Epidermal melanocyte (primary cell): ENCODE measurements at regions not wholly inside any gene's neighbourhood (a gene's known extent, or its start where the extent isn't known, plus 50 kb on each side); places are given as distances from the start of the nearest gene placed in this dataset.
"Not testable (repeated sequence)": the region's sequence is repeated elsewhere in the genome, so short reads cannot be mapped to it uniquely, and the experiment has no call there.

Experiments used
- DNase-seq: peaks from one replicate; pipeline ENCODE4 v3.0.0; 2011; ENCODE audit warnings: low spot score; ENCODE audit not compliant: insufficient read length

DNA sequence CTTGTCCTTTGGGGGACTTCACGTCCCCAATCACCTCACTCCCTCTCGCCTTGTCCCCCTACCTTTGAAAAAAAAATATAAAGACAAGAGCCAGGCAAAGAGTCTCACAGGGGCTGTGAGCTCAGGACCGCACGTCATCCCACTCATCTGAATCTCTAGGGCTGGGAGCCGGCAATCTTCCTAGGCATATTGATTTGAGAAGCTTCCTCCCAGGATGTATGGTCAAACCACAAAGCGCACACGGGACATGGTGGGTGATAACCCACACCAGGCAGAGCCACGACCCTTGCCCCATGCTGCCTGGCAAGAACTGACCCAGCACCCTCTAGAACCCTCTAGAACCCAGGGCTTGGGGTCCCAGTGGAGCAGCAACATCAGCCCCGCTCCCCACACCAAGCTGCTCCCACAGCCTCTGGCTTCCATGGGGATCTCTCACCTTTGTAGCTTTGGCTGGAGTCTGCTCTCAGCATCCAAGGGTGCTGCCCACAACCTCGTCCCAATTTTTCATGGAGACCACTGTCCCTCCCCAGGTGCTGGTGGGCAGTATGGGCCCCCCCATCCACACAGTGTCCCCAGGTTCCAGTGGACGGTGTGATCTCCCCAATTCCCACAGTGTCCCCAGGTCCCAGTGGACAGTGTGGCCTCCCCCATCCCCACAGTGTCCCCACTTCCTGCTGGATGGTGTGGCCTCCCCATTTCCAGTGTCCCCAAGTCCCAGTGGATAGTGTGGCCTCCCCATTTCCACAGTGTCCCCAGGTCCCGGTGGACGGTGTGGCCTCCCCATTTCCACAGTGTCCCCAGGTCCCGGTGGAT is 85.2 kb upstream of the FGF3 start:
- DNase-seq: no peak

DNA sequence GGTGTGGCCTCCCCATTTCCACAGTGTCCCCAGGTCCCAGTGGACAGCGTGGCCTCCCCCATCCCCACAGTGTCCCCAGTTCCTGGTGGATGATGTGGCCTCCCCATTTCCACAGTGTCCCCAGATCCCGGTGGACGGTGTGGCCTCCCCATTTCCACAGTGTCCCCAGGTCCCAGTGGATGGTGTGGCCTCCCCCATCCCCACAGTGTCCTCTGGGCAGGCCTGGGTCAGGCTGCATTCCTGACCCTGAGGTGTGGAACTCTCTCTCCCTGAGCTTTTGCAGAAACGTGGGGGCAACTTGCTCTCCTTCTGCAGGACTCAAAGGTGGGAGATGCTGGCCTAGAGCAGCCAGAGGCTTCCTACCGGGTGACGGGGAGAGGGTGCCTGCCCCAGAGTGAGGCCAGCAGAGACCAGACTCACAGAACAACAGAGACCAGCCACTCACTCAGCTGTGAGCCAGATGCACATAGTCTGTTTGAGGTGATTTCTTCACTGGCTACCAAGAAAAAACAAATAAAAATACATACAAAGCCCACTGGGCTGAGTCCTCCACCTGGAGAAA is 85.8 kb upstream of the FGF3 start:
- no peak for DNase-seq

DNA sequence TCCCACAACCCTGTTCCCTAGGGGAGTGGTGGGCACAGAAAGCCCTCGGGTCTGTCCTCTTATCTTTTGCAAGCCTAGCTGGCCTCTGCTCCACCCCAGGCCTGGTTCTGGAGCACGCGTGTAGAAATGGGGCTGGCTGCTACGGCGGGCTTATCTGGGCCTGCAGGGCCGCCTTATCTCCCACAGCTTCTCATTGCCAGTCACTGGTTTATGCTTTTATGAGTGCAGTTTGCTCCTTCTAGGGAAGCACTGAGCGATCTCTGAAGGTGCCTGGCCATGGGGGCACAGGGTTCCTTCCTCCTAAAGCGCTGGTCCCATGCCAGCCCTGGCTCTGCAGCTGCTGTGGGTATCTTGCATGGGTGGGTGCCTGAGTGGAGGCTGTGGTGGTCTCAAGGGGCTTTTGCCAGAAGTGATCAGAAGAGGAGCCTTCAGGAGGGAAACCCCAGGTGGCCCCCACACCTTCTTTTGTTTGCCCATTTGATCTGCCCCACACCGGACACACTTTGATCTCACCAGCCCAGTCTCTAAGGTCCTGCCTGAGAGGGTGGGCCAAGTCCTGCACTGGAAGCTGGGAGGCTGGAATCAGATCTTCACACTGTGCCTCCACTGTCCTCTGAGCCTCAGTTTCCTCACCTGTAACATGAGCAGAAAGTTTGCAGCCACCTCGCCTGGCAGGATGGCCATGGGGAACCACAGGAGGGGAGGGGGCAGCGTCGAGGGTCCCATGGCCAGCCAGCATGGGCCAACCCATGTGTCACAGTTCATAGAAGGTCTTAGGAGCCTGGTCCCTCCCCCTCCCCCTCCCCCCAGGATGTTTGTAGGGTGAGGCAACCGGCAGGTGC is 86.6 kb upstream of the FGF3 start:
- no peak for DNase-seq

DNA sequence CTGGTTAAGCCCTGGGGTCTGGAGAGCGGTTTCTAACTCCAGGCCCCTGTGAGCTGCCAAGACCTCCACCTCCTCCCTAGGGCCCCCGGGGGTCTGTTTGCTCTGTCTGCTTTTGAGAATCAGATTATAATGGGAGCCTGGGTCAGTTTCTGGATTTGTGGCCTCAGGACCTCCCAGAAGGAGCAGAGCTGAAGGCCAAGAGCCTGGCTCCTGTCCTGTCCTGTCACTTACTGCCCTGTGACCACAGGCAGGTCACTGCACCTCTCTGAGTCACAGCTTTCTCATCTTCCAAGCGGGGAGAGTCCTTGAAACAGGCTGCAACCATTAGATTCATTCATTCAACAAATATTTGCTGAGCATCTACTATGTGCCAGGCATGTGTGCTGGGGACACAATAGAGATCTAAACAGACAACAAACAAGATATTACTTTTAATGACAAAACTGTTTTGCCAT is 87.3 kb upstream of the FGF3 start:
- no peak for DNase-seq

DNA sequence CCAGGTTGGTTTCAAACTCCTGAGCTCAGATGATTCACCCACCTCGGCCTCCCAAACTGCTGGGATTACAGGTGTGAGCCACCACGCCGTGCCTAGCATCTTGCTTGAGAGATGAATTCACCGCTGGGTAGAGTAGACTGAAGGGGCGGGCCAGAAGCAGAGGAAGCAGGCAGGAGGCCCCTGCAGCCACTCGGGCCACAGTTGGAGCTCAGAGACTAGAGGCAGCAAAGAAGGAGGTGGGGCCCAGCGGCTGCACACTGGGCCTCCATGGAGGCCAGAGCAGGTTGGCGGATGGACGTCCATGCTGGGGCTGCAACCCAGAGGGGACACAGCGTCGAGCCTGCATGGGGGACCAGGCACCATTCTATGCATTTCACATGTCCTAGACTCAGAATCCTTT is 88.4 kb upstream of the FGF3 start:
- DNase-seq: no peak

DNA sequence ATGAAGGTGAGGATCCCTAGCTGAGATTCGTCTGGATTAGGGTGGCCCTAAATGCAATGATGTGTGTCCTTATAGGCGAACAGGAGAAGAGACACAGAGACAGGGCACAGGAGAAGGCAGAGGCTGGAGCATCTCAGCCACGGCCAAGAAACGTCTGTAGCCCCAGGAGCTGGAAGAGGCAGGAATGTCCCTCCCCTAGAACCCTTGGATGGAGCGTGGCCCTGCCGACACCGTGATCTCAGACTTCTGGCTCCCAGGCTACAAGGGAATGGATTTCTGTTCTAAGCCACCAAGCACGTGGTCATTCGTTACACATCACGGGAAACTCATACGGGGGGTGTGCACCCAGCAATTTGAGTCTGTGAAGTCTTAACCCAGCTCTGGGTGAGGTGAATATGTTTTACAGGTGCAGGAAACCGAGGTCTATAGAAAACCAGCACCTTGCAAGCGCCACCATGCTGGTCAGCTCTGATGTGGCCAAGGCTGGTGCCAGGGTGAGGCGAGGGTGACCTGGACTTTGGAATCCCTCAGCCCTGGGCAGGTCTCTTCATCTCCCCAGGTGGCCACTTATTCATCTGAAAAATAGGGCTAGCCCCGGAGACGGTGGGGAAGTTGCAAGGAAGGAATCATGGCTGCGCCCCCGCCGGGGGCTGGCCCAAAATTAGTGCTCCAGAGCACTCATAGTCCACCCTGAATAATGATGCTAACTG is 89.5 kb upstream of the FGF3 start:
- no peak for DNase-seq

DNA sequence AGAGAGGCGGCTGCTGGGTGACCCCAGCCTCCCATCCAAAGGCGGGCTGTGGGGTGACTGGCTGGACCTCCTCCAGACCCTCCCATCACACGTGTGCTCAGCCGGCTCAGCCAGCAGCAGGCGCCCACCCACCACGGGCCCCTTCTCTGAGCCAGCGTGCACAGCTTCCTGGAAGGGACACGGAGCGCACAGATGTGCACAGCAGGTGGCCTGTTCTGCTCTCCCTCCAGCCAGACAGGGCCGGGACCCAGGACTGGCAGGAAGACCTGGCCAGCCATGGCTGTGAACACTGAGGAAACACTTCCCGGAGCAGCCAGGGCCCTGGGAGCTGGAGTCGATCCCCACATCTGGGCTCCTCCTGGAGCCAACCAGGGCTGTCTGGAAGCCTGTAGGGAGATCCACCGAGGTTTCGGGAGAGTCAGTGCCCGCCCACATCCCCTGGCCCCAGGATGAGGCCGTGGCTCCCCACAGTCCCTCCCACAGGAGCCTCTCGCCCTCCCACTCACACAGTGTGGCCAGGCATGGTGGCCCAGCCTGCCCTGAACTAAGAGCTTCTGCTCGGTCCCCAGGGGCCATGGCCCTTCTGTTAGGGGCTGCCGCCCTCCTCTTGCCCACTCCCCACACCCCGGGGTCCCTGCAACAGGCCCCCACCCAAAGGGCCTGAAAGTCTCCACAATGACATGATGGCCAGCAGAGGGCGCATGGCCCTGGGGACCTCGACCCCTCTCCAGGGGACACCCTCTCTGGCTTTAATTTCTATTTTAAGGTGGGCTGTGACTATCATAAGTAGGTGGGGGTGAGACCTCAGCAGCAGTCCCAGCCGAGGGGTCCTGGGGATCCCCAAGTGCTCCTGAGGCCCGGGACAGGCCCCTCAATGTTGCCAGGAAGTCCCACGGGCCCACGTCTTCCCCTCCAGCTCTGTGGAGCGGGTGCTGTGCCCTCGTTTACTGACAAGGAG is 90.6 kb upstream of the FGF3 start:
- DNase-seq: no peak

DNA sequence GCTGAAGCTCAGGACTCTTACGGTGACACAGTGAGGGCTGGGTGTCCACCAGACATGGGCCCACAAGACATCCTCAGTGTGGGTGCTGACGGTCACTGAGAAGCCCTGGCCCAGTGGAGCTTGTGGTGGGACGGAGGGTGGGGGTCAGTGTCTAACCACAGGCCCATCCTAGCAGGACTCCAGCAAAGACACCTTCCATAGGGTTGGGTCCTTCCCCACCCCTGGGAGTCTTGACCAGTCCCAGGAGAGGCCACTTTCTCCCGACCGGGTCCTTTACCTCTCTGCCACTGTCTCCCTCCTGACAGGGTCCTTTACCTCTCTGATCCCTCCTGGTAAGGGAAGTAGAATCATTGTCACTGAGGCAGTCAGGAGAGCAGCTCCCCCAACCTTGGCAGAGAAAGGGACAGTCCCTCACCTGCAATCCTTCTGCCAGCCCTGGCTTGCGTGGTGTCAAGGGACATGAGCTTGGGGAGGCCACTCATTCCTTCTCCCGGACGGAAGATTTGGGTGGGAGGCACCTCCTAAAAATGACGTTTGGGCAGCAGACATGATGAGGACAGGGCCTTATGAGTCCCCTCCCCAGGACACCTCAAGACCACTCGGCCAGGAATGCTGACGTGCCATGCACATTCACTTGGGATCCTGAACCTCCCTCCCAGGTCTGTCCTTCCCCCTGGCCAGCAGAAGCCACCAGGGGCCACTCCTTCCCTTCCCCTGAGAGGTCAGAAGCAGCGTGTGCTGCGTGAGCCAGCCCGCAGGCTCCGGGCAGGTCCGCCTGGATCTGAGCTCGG is 91.5 kb upstream of the FGF3 start:
- DNase-seq: no peak

DNA sequence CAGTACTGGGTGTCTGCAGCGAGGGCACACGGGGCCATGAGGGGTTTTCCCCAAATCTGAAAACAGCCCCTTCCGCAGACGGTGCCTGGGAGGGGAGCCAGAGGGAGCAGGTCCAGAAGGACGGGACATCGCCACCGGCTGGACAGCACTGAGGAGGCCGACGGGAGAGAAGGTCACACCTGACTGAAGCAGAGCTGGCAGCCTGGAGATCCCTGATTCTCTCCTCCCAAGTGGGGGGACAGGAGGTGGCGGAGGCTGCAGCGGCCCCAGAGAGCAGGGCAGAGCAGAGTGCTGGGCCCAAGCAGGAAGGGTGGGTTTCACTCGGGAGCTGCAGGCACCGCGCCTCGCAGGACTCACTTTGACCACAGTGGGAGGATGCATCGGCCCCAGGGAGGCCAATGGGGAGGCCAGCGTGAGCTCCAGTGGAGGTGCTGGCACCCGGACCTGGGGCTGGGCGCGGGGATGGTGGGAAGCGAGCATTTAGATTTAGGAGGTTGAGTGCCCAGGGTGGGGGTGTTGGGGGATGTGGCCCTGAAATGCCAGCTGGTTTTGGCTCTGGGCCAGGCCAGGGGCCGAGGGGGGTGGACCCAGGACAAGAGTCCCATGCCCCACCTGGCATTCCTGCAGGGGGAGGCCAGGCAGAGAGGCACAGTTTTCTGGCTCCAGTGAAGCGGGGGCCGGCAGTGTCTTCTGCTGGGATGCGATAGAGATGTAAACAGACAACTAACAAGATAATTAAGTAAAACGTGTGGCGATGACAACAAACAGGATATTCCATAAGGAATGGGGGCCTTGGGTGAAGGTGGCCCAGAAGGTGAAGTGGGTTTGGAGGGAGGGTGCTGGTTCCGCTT is 92.3 kb upstream of the FGF3 start:
- no peak for DNase-seq

DNA sequence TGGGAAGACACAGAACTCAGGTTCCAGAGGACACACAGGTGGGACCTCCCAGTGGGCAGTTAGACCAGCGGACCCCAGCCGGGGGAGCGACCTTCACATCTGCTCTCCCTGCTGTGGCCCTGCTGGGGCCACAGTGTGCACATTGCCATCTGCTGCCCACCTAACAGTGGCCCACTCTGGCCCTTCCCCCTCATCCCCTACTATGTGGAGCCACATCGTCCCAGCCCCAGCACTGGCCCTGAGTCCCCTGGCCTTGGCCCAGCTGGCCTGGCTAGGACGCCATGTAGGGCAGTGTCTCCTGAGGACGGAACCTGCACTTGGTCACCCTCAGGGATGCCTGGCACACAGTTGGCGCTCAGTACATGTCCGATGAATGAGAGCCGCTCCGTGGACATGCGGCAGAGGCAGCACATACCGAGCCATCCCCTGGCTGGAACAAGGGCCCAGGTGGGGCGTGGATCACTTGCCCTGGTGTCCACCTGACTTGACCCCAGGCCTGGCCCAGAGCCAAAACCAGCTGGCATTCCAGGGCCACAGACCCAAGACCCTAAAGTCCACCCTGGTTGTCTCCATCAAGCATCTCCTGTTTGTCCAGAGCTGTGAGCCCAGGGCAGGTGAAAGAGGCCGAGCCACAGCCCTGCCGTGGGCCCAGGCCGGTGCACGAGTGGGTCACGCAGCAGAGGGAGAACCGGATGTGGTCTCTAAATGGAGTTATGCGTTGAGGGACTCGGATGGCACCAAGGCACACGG is 93.1 kb upstream of the FGF3 start:
- no peak for DNase-seq

DNA sequence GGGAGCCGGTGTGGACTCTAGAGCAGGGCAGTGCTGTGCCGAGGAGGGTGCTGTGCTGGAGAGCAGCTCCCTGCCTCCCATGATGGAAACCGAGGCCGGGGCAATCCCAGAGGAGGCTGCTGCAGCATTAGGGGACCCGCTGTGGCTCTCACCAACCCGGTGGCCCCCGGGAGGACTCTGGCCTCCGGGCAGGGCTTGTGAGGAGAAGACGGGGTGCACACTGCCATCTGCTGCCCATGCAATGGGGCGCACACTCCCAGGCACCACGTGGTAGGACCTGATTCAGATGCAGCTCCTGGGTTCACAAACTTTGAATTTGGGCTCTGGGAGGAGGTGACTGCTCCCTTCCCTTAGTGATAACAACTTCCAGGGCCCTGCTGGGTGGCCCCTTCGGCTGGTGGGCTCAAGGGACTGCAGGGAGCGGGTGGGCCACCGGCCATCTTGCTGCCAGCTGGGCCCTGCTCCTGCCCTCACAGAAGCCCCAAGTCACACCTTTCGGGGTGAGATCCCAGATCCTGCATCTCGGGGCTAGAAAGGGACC is 93.8 kb upstream of the FGF3 start:
- no peak for DNase-seq

DNA sequence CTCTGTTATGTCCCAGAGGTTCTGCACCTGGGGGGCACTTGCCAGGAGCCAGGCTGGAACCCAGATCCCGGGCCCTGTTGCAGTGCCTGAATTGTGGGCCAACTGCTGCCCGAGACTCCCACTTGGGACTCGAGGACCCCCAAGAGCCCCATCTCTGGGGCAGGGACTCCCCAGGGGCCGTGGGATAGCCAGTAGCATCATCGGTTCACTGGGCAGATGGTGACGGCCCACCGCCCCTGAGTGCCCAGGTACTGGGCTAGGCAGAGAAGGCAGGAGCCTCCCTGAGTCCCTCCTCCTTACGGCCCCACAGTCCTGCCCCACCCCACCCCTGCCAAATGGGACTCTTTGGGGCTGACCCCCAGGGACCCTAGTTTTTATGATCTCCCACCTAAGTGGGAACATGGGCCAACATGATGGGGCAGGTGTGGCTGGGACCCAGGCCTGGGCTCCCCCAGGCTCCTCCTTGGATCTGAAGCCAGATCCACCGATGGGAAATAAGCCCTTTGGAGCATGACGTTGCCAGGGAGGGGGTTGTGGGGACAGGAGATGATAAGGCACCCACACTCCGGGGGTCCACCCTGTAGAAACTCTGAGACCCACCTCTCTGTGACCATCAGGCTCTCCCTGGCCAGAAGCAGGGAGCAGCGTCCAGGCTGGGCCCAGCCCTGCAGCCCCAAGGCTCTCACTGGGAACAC is 94.5 kb upstream of the FGF3 start:
- DNase-seq: no peak

DNA sequence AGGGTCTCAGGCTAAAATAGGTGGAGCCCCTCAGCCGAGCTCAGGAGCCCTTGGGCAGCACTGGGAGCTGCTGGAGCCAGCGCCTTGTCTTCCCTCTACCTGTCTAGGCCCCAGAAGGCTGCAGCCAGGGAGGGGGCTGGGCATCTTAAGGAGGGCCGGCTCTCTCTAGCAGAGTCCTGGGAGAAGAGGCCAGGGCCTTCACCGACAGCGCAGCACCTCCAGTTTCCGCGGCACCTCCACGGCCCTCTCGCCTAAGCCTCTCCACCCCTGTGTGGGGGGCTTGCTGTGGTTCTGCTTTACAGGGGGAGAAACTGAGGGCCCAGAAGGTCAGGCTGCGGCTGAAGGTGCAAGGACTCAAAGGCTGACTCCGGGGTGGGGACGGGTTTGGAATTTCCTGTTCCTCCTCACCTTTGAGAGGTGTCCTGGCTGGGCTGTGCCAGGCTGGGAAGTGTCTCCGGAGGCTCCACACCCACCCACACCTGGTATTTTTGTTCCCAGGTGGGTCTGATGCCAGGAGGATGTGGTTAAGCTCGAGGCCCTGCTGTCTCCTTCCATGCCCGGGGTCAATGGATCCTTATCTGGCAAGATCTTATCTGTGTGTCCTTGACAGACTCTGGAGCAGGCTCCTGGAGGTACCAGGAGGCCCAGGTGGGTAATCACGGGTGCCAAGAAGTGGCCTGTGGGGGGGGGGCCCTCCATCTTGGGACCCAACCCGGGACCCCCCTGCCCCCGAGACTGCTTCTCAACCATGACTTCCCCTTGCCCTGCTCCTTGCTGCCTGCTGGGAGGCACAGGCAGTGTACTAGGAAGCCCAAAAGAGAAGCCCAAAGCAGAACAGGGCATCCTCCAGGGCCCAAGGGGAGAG is 95.3 kb upstream of the FGF3 start:
- DNase-seq: no peak

DNA sequence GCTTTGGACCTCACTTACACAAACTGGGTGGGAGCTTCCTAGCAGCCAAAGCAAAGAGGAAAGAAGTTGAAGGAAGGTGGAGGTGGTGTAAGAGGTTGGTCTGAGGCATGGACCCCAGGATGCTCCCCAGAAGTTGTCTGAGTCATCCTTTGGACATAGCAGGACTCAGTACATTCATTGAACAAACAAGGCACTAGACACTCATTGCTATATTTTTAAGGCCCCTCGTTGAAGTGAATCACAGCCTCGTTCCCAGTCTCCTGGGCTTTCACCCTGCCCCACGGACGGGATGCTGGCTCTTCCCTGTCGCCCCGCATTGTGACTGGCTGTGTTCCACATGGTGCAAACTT is 95.9 kb upstream of the FGF3 start:
- DNase-seq: no peak

DNA sequence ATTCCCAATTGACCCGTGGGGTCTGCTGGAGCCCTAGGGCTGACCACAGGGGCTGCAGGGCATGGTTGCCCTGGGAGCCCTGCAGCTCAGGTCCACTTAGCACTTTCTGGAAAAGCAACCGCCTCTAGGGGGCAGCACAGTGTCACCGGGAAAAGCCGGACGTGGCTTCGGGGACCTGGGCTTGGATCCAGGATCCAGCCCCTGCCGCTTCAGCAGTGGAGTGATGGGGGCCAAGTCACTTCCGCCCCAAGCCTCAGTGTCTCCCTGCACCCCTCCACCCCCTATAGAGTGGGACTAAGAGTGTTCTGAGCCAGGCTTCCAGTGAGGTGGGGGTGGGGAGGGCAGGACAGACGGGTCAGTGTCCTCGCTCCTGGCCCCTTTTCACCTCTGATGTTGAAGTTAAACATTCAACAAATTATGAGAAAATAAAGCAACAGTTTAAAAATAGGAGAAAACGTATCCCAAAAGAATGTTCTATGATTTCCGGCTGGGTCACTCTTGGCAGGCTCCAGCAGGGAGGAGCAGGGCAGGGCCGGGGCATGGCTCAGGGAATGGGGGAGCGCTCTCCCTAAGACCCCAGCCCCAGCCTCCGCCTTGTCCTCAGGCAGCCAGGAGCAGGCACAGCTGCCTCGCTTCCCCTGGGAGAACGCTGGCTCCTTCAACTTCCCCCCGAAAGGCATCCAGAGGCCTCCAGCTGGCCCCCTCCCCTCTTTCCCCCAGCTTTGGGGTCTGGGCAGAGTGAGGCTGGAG is 96.5 kb upstream of the FGF3 start:
- DNase-seq: peak; percentile 55

DNA sequence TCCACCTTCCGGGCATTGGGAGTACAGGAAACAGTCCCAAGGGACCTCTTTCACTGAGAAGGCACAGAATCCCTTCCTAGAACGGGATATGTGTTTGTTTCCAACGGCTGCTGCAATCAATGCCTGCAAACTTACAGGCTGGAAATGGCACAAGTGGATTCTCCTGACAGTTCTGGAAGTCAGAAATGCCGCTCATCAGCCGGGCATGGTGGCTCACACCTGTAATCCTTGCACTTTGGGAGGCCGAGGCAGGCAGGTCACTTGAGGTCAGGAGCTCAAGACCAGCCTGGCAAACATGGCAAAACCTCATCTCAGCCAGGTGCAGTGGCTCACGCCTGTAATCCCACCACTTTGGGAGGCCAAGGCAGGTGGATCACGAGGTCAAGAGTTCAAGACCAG is 97.0 kb upstream of the FGF3 start:
- DNase-seq: not testable (repeated sequence)
